NCI-H446 treated with DMSO at 0.1 percent for 48 hours (cell line): ENCODE measurements at regions not wholly inside any gene's neighbourhood (a gene's known extent, or its start where the extent isn't known, plus 50 kb on each side); places are given as distances from the start of the nearest gene placed in this dataset.
"Not testable (repeated sequence)": the region's sequence is repeated elsewhere in the genome, so short reads cannot be mapped to it uniquely, and the experiment has no call there.

ENCODE experiments used
- DNase-seq: peaks from one replicate; lab custom pipeline; 2025; lab: John Stamatoyannopoulos, UW

- DNase-seq, result no peak
These were observed 201.6 kb upstream of the NR3C2 start for GRCh38 chr4:148643851-148644250.

- DNase-seq, result no peak
These were observed 200.7 kb upstream of the NR3C2 start for GRCh38 chr4:148642907-148643306.

DNA sequence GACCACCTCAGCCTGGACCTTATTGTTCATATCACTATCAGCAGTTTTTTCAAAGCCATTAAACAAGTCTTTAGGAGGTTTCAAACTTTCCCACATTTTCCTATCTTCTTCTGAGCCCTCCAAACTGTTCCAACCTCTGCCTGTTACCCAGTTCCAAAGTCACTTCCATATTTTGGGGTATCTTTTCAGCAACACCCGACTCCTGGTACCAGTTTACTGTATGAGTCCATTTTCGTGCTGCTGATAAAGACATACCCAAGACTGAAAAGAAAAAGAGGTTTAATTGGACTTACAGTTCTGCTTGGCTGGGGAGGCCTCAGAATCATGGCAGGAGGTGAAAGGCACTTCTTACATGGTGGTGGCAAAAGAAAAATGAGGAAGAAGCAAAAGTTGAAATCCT lies 195.9 kb upstream of the NR3C2 start:
- DNase-seq, result not testable (repeated sequence)

DNA sequence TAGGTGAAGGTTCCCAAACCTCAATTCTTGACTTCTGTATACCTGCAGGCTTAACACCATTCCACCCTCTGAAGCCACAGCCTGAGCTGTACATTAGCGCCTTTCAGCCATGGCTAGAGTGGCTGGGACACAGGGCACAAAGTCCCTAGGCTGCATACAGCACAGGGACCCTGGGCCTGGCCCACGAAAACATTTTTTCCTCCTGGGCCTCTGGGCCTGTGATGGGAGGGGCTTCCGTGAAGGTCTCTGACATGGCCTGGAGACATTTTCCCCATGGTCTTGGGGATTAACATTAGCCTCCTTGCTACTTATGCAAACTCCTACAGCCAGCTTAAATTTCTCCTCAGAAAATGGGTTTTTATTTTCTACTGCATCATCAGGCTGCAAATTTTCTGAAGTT lies 195.2 kb upstream of the NR3C2 start:
- not testable (repeated sequence) for DNase-seq

DNA sequence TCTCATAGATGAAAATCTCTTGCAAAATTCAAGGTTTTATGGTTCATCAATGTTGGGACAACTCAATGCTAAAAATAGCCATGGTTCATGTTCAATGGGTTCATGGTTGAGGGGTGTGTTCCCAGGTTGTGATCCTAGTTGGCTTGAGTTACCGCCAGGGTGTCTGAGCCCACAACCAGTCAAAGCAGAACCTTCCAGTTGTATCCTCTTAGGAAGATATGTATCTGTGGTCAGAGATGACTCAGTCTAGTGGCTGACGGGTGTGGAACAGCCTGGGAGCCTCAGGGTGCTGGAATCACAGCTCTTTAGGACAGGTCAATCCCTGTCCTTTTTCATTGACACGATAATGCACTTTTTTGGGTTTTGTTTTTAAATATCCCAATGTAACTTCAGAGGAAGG lies 192.3 kb upstream of the NR3C2 start:
- DNase-seq, result no peak

- no peak for DNase-seq
These were observed 191.5 kb upstream of the NR3C2 start for GRCh38 chr4:148633720-148634119.

DNA sequence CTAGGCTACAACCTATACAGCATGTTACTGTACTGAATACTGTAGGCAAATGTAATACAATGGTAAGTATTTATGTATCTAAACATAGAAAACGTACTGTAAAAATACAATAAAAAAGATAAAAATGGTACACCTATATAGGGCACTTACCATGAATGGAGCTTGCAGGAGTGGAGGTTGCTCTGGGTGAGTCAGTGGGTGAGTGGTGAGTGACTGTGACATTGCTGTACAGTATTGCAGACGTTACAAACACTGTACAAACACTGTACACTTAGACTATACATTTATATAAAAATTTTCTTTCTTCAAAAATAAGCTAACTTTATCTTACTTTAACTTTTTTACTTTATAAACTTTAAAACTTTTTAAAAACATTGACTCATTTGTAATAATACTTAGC lies 190.3 kb upstream of the NR3C2 start:
- DNase-seq, result no peak

DNA sequence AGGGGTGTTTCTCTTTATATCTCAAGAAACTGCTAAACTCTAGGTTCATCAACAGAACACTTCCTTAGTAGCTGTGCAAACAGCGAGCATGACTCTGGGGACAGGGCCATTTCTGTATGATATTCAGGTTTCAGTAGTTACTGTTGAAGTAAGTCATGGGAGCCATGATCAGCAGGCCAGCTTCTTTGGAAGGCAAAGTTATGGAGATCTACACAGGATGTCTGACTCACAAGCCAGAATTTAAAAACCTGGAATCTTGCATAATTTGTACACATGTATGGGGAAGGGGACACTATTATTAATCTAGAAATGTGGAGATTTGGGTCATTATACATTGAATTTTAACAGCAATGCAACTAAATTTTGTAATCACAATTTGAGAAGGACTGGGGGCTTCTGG lies 187.8 kb upstream of the NR3C2 start:
- no peak for DNase-seq

DNA sequence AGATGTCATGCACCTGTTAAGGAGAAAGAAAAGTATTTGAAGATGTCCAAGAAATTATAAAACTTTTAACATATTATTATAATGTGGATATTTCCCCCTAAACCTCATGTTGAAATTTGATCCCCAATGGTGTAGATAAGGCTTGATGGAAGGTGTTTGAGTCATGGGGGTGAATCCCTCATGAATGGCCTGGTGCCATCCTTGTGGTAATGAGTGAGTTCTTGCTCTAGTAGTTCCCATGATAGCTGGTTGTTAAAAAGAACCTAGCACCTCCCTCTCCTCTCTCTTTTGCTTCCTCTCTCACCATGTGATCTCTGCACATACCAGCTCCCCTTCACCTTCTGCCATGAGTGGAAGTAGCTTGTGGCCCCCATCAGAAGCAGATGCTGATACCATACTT lies 176.6 kb upstream of the NR3C2 start:
- DNase-seq, result no peak

GRCh38 chr4:148608968-148609367 lies 166.8 kb upstream of the NR3C2 start:
- no peak for DNase-seq

GRCh38 chr4:148598418-148599207 lies 156.4 kb upstream of the NR3C2 start:
- not testable (repeated sequence) for DNase-seq

DNA sequence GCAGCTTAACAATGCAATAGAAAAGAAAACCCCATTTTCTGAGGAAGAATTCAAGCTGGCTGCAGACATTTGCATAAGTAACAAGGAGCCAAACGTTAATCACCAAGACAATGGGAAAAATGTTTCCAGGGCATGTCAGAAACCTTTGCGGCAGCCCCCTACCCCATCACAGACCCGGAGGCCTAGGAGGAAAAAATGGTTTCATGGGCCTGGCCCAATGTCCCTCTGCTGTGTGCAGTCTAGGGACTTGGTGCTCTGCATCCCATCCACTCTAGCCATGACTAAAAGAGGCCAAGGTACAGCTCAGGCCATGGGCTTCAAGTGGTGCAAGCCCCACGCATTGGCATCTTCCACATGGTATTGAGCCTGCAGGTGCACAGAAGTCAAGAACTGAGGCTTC lies 147.0 kb upstream of the NR3C2 start:
- no peak for DNase-seq

- DNase-seq, result no peak
These were observed 133.4 kb upstream of the NR3C2 start for GRCh38 chr4:148575577-148575976.

DNA sequence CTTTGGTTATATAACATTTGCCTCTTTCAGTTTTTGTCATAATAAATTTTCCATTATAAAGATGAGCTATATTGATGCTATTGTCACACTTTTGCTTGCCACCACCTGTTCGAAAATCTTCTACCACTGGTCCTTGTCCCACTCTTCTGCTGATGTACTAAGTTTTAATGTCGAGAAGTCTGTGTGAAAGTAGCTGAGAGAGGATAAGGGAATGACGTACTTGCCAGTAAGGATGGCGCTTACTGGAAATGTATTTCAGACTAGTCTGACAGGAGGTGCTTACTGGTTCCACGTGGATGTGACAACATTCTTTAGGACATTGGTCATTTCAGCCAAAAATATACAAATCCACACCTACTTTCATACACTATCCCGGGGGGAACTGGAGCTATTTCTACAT lies 132.7 kb upstream of the NR3C2 start:
- no peak for DNase-seq

DNA sequence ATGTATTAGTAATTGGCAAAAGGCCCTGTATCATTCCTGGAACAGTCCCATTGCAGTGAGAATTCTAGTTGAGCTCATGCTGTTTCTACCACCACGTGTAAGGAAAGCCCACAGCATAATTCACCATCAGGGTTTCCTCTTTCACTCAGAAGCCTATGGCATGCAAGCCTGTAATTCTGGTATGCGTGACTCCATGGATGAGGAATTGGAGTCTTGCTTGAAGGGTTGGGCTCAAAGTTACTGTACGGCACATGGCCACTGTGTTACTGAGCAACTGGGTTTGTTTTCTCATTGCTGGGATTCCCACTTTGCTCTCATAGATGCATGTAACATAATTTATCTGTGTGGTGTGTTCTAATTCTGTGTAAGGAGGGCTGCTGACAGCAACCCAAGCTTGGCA lies 132.3 kb upstream of the NR3C2 start:
- DNase-seq, result no peak

GRCh38 chr4:148574066-148574465 lies 131.9 kb upstream of the NR3C2 start:
- DNase-seq, result no peak

DNA sequence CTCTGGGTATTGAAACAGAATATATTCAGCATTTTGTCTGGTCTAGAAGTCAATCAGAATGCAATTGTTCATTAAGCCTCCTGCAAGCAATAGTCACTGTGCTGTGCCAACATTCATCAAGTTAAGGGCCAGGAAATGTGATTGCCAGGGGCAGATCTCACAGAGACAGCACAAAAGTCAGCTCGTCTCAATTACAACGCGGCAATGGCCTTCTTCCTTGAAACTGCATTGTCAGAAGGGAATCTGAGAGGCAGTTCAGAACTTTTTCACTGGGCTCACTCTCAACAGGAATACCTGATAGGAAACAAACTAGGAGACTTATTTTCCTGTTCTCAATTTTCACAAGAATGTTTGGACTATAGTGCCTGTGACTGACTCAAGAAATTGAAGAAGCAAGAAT lies 131.1 kb upstream of the NR3C2 start:
- no peak for DNase-seq

- DNase-seq, result no peak
These were observed 123.6 kb upstream of the NR3C2 start for GRCh38 chr4:148565801-148566200.

GRCh38 chr4:148563684-148564083 lies 121.5 kb upstream of the NR3C2 start:
- DNase-seq, result no peak

- no peak for DNase-seq
These were observed 119.3 kb upstream of the NR3C2 start for GRCh38 chr4:148561467-148561866.

DNA sequence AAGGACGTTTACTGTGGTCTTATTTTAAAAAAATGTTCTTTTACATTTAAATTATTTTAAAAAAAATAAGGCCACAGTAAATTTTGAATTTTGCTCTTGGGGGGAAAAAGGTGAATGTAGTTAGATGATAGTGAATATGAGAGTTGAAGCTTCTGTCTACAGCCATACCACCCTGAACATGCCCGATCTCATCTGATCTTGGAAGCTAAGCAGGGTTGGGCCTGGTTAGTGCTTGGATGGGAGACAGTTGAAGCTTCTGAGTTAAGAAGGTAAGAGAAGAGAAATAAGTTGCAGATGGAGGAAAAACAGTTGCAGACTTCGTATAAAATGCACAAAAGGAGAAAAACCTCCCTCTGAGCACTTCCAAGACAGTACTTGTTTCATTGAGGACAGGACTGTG lies 115.6 kb upstream of the NR3C2 start:
- no peak for DNase-seq

GRCh38 chr4:148550788-148551187 lies 108.6 kb upstream of the NR3C2 start:
- no peak for DNase-seq

GRCh38 chr4:148542922-148543623 lies 100.9 kb upstream of the NR3C2 start:
- no peak for DNase-seq
